ENCODE measurements at regions not wholly inside any gene's neighbourhood (a gene's known extent, or its start where the extent isn't known, plus 50 kb on each side); places are given as distances from the start of the nearest gene placed in this dataset.

GRCh38 chr6:108780784-108781183 lies 67.4 kb upstream of the ARMC2 start:
- DNase-seq = no peak

GRCh38 chr6:108781419-108782100 lies 66.7 kb upstream of the ARMC2 start:
- peak; percentile 46 for DNase-seq

- peak; percentile 88 for DNase-seq
Observed at GRCh38 chr6:108782179-108783041, 65.8 kb upstream of the ARMC2 start.

- no peak for DNase-seq
Observed at GRCh38 chr6:108785653-108786052, 62.6 kb upstream of the ARMC2 start.

- DNase-seq = no peak
Observed at GRCh38 chr6:108788416-108788815, 59.8 kb upstream of the ARMC2 start.

- DNase-seq = no peak
Observed at GRCh38 chr6:108789475-108789874, 58.7 kb upstream of the ARMC2 start.

GRCh38 chr6:108791700-108792099 lies 56.5 kb upstream of the ARMC2 start:
- no peak for DNase-seq

GRCh38 chr6:108793516-108794251 lies 54.5 kb upstream of the ARMC2 start:
- DNase-seq = peak; percentile 41

- DNase-seq = no peak
Observed at GRCh38 chr6:108795122-108795521, 53.1 kb upstream of the ARMC2 start.

GRCh38 chr6:108795814-108796213 lies 52.4 kb upstream of the ARMC2 start:
- DNase-seq = no peak

- DNase-seq = no peak
Observed at GRCh38 chr6:108796875-108797274, 51.3 kb upstream of the ARMC2 start.

- peak; percentile 55 for DNase-seq
Observed at GRCh38 chr6:108797951-108798669, 50.1 kb upstream of the ARMC2 start.
